ENCODE measurements at regions not wholly inside any gene's neighbourhood (a gene's known extent, or its start where the extent isn't known, plus 50 kb on each side); places are given as distances from the start of the nearest gene placed in this dataset.

DNA sequence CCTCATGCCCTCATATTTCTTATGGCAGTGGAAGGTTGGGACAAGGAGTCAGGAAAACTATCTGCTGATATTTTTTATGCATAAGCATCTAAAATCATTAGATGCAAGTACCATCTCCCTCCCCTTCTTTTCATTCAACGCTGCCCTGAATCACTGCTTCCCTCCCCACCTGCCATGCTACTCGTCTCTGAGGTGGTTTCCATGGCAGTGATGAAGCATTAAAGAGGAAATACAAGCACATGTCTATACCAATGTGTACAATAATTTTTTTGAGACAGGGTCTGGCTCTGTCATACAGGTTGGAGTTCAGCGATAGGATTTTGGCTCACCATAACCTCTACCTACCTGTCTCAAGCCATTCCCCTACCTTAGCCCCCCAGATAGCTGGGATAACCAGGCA, 67.5 kb upstream of the SETMAR start:
- H3K4me1 ChIP-seq (ENCODE audit: insufficient read depth, poor library complexity, severe bottlenecking): no peaks in the 10 kb centered on the region

DNA sequence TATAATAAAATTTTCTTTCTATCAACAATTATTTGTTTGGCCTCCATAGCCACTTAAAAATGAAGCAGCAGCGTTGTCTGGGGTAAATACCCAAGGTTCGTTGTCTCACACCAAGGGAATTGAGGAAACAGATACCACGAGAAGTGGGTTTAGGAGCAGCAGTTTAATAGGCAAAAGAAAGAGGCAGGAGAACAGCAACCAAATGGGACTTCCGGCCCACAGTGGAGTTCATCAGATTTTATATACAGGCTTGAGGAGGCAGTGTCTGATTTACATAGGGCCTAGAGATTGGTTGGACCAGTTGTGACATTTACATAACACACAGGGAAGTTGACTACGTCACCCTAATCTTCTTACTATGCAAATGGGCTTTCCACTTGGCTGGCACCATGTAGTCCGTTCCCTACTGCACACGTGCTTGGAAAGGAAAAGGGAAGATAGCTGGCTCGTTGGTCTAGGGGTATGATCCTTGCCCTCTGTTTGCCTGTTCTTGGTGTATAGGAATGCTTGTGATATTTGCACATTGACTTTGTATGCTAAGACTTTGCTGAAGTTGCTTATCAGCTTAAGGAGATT, 61.5 kb upstream of the SETMAR start:
- Histone ChIP-seq H3K4me3 (ENCODE audit: severe bottlenecking) (no peak overlapping the region), H3K9me3 (ENCODE audit: severe bottlenecking) (no peaks in the 10 kb centered on the region), H3K36me3 (ENCODE audit: low read depth) (no peaks in the 10 kb centered on the region), H3K27me3 (ENCODE audit: insufficient read depth, poor library complexity, severe bottlenecking) (no peaks in the 10 kb centered on the region), H3K4me1 (ENCODE audit: insufficient read depth, poor library complexity, severe bottlenecking) (no peaks in the 10 kb centered on the region), H3K27ac (ENCODE audit: poor library complexity, severe bottlenecking) (no peak overlapping the region)
- TF ChIP-seq CTCF (IDR thresholded peaks at IDR 0.05; ENCODE audit: poor library complexity, severe bottlenecking): no peak
- DNase-seq (ENCODE audit: low spot score): no peak
- ATAC-seq (ENCODE audit: low read depth): no peak

More for the DNA sequence above, 67.5 kb upstream of the SETMAR start:
- H3K27me3 ChIP-seq (ENCODE audit: insufficient read depth, poor library complexity, severe bottlenecking): no peaks in the 10 kb centered on the region
- TF ChIP-seq CTCF (IDR thresholded peaks at IDR 0.05; ENCODE audit: poor library complexity, severe bottlenecking): no peak
- DNase-seq (ENCODE audit: low spot score) (no peak), ATAC-seq (ENCODE audit: low read depth) (no peak)
- no peaks in the 10 kb centered on the region for H3K36me3 ChIP-seq (ENCODE audit: low read depth)
- no peak overlapping the region for H3K27ac ChIP-seq (ENCODE audit: poor library complexity, severe bottlenecking)
- no peaks in the 10 kb centered on the region for H3K9me3 ChIP-seq (ENCODE audit: severe bottlenecking)
- no peak overlapping the region for H3K4me3 ChIP-seq (ENCODE audit: severe bottlenecking)

DNA sequence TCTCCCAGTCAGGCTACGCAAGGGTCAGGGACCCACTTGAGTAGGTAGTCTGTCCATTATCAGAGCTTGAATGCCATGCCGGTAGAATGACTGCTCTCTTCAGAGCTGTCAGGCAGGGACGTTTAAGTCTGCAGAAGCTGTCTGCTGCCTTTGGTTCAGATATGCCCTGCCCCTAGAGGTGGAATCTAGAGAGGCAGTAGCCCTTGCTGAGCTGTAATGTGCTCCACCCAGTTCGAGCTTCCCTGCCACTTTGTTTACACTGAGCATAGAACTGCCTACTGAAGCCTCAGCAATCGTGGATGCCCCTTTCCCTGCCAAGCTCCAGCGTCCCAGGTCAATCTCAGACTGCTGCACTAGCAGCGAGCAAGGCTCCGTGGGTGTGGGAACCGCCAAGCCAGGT, 57.5 kb upstream of the SETMAR start:
- ATAC-seq (ENCODE audit: low read depth): no peak
- Histone ChIP-seq H3K9me3 (ENCODE audit: severe bottlenecking) (no peaks in the 10 kb centered on the region), H3K4me3 (ENCODE audit: severe bottlenecking) (no peak overlapping the region), H3K27ac (ENCODE audit: poor library complexity, severe bottlenecking) (no peak overlapping the region), H3K27me3 (ENCODE audit: insufficient read depth, poor library complexity, severe bottlenecking) (no peaks in the 10 kb centered on the region), H3K4me1 (ENCODE audit: insufficient read depth, poor library complexity, severe bottlenecking) (no peaks in the 10 kb centered on the region), H3K36me3 (ENCODE audit: low read depth) (no peaks in the 10 kb centered on the region)
- DNase-seq (ENCODE audit: low spot score): no peak
- no peak for TF ChIP-seq CTCF (IDR thresholded peaks at IDR 0.05; ENCODE audit: poor library complexity, severe bottlenecking)

DNA sequence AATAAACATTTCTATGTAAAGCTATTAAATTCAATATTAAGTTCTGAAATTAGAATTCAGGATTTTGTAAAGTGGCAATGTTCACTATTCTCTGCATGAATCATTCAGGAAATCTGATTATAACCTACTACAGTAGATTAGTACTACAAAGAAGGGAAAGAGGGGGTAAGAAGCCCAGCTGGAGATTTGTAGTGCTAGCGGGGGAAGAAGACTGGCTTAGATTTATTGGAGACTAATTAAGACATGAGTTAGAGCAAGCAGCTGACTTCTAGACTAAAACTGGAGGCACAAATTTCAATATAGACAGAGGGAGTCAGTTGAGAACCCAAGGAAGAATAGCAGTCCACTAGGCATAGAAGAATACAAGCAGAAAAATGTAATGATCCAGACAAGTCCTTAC, 55.8 kb upstream of the SETMAR start:
- Histone ChIP-seq H3K36me3 (ENCODE audit: low read depth) (no peaks in the 10 kb centered on the region), H3K27me3 (ENCODE audit: insufficient read depth, poor library complexity, severe bottlenecking) (no peaks in the 10 kb centered on the region), H3K27ac (ENCODE audit: poor library complexity, severe bottlenecking) (no peak overlapping the region), H3K4me3 (ENCODE audit: severe bottlenecking) (no peak overlapping the region), H3K4me1 (ENCODE audit: insufficient read depth, poor library complexity, severe bottlenecking) (no peaks in the 10 kb centered on the region), H3K9me3 (ENCODE audit: severe bottlenecking) (no peaks in the 10 kb centered on the region)
- ATAC-seq (ENCODE audit: low read depth) (no peak), DNase-seq (ENCODE audit: low spot score) (no peak)
- TF ChIP-seq CTCF (IDR thresholded peaks at IDR 0.05; ENCODE audit: poor library complexity, severe bottlenecking): no peak

GRCh38 chr3:4250064-4250463, 53.1 kb upstream of the SETMAR start:
- Histone ChIP-seq H3K36me3 (ENCODE audit: low read depth) (no peaks in the 10 kb centered on the region), H3K27ac (ENCODE audit: poor library complexity, severe bottlenecking) (no peak overlapping the region), H3K9me3 (ENCODE audit: severe bottlenecking) (peaks cover 2% of the 10 kb centered on the region), H3K27me3 (ENCODE audit: insufficient read depth, poor library complexity, severe bottlenecking) (no peaks in the 10 kb centered on the region), H3K4me3 (ENCODE audit: severe bottlenecking) (no peak overlapping the region), H3K4me1 (ENCODE audit: insufficient read depth, poor library complexity, severe bottlenecking) (no peaks in the 10 kb centered on the region)
- DNase-seq (ENCODE audit: low spot score) (no peak), ATAC-seq (ENCODE audit: low read depth) (no peak)
- no peak for TF ChIP-seq CTCF (IDR thresholded peaks at IDR 0.05; ENCODE audit: poor library complexity, severe bottlenecking)

Data from RWPE2 (cell line).